Stimulated activated naive CD8-positive, alpha-beta T cell treated with anti-CD3 and anti-CD28 coated beads, Interleukin-15, amount 100 ng/mL, for 72 hours (primary cell): ENCODE measurements at regions not wholly inside any gene's neighbourhood (a gene's known extent, or its start where the extent isn't known, plus 50 kb on each side); places are given as distances from the start of the nearest gene placed in this dataset.

Source experiments
- ATAC-seq: fragments of 150-1000 bp; cut with Tn5 transposase; 2 replicates; pipeline ENCODE4 v1.10.0; 2021; ENCODE audit warnings: mild to moderate bottlenecking, moderate library complexity
- DNase-seq, 2 donors: peaks; one replicate each; pipeline ENCODE4 v3.0.0; 2021 to 2022
- H3K27ac Mint-ChIP-seq, 2 donors: one replicate each; pipeline ENCODE4 v1.8.0; 2022; ENCODE audit warnings: mild to moderate bottlenecking in 2 of 2, mixed read lengths in 2 of 2, moderate library complexity in 2 of 2
- H3K27me3 Mint-ChIP-seq: one replicate; pipeline ENCODE4 v1.8.0; 2022; ENCODE audit warnings: mixed read lengths
- H3K4me1 Mint-ChIP-seq: one replicate; pipeline ENCODE4 v1.8.0; 2022; ENCODE audit warnings: mild to moderate bottlenecking, mixed read lengths
- H3K4me3 Mint-ChIP-seq, 2 donors: one replicate each; pipeline ENCODE4 v1.8.0; 2022; ENCODE audit warnings: mild to moderate bottlenecking in 2 of 2, mixed read lengths in 2 of 2, moderate library complexity in 1 of 2
- H3K9me3 Mint-ChIP-seq, 2 donors: one replicate each; pipeline ENCODE4 v1.8.0; 2022; ENCODE audit warnings: mixed read lengths in 2 of 2

DNA sequence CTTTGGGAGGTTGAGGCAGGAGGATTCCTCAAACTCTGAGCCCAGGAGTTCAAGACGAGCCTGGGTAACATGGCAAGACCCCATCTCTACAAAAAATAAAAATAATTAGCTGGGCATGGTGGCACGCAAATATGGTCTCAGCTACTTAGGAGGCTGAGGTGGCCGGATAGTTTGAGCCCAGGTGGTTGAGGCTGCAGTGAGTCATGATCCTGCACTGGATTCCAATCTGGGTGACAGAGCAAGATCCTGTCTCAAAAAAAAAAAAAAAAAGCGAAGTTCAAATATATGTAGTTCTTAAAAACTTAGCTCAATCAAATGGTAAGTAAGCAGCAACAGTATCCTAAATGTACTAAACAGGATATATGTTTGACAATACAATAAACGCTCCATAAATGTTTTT lies 85.5 kb upstream of the SSTR1 start:
- Mint-ChIP-seq H3K4me1 (peaks cover 9% of the 10 kb centered on the region), H3K4me3 (no peak overlapping the region), H3K27ac (peak overlapping the region in 1 of 2 donors; percentile 48), H3K9me3 (peaks cover 4 to 6% of the 10 kb centered on the region in 2 donors), H3K27me3 (no peaks in the 10 kb centered on the region)
- DNase-seq (no peak), ATAC-seq (no peak)

DNA sequence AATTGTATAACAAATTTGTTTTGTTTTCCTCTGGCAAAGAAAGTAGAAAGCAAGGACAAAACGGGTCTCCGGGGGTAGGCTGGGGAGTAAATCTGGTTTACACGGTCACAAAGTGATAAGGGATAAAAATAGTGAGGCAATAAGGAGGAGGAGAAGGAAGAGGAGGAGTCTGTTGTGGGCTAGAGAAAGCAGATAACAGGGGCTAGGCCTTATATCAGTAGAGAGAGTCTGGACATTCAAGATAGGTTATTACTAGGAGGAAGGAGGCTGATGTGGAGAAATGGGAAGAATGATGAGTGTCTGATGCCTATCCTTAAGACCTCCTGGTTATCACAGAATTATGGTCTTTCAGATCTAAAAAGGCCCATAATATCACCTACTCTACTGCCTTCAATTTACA lies 83.2 kb upstream of the SSTR1 start:
- Mint-ChIP-seq H3K9me3 (no peaks in the 10 kb centered on the region), H3K4me1 (peaks cover 12% of the 10 kb centered on the region), H3K27ac (peak overlapping the region in 1 of 2 donors; percentile 54), H3K27me3 (no peaks in the 10 kb centered on the region), H3K4me3 (no peak overlapping the region)
- ATAC-seq (no peak), DNase-seq (no peak)

DNA sequence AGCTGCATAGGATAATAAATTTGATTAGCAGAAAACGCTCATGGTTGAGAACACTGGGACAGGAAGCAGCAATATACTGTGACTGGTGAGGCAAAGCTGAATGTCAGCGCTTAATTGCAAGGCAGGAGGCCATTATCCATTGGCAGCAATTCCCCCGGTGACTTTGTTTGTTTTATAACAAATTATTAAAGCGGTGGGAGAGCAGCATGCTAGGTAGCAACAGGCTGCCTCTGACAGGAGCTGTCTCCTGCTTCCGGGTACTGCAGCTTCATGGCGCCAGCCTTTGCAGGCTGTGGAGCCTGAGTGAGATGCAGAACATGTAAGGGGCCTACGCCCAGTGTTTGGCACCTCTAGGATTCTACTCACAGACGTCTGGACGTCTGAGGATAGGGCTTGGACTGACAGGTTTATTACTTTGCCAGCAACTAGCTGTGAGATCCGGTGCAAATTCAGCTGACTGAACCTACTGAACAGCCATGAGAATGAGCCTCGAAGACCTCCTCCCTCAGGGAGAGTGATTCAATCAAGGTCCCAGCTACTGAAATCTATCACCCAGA lies 82.1 kb upstream of the SSTR1 start:
- ATAC-seq: peak; percentile 28
- Mint-ChIP-seq H3K9me3 (no peaks in the 10 kb centered on the region), H3K4me1 (peaks cover 21% of the 10 kb centered on the region), H3K4me3 (no peak overlapping the region), H3K27me3 (no peaks in the 10 kb centered on the region), H3K27ac (no peak overlapping the region)
- DNase-seq: no peak

DNA sequence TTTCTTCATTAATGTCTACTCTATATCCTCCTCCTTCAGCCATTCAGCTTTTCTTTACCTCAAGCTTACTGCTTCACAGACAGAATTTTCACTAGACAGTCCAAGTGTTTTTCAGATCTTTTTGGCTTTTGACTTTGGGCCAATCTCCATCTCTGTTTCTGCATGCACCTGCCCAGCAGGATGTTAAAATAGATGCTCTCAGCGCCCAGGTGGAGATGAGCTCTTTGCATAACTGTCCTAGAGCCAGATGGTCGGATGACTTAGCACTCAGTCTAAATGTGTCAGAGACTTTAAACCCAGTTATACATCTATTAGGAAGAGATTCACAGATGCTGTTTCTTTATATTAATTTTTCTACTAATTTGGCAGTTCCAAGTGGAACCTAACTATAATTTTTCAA lies 80.3 kb upstream of the SSTR1 start:
- Mint-ChIP-seq H3K9me3 (no peaks in the 10 kb centered on the region), H3K4me1 (peaks cover 21% of the 10 kb centered on the region), H3K4me3 (no peak overlapping the region), H3K27me3 (no peaks in the 10 kb centered on the region), H3K27ac (no peak overlapping the region)
- ATAC-seq (no peak), DNase-seq (no peak)

DNA sequence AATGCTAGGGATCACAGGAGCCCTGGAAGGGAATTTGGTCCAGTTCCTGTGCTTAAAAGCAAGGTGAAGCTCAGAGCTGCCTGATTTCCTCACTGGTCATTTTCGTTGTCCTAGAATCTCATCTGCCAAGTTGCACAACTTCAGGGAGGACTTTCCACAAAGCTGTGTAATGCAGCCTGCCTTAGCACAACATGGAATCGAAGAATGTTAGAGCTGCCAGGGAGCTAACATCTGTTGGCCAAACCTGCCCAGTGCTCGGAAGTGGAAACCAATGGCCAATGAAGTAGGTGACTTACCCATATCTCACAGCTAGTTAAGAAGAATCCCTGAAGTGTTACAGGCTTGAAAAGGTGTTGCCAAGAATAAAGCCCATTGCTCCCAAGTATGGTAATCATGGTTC lies 79.9 kb upstream of the SSTR1 start:
- no peak for ATAC-seq
- H3K4me1 Mint-ChIP-seq: peaks cover 21% of the 10 kb centered on the region
- H3K27ac Mint-ChIP-seq: no peak overlapping the region
- DNase-seq: no peak
- no peak overlapping the region for H3K4me3 Mint-ChIP-seq
- H3K9me3 Mint-ChIP-seq: no peaks in the 10 kb centered on the region
- no peaks in the 10 kb centered on the region for H3K27me3 Mint-ChIP-seq

DNA sequence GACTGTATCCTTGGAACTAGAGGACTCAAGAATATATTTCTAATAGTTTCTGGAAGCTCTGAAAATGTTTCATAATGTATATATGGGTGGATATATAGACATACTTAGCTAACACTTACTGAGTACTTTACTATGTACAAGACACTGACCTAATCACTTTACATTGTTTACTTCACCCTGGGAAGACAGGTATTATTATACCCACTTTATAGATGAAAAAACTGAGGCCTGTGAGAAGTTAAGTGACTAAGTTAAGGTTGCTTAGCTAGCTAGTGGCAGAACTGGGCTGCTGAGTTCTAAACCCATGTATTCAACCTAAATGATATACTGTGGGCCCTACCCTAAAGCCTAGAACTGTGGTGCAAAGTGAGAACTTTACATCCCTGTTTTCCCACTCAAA lies 79.1 kb upstream of the SSTR1 start:
- DNase-seq: no peak
- ATAC-seq: no peak
- Mint-ChIP-seq H3K27ac (no peak overlapping the region), H3K4me1 (peaks cover 21% of the 10 kb centered on the region), H3K27me3 (no peaks in the 10 kb centered on the region), H3K9me3 (peaks cover 0 to 6% of the 10 kb centered on the region in 2 donors), H3K4me3 (no peak overlapping the region)

DNA sequence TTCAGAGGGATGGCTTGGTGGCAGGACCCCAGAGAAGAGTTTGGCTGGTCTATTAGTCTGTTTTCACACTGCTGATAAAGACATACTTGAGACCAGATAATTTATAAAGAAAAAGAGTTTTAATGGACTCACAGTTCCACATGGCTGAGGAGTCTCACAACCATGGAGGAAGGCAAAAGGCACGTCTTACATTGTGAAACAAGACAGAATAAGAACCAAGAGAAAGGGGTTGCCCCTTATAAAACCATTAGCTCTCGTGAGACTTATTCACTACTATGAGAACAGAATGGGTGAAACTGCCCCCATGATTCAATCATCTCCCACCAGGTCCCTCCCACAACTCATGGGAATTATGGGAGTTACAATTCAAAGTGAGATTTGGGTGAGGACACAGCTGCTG lies 78.5 kb upstream of the SSTR1 start:
- peak; percentile 66 for ATAC-seq
- Mint-ChIP-seq H3K4me3 (no peak overlapping the region), H3K9me3 (peaks cover 0 to 6% of the 10 kb centered on the region in 2 donors), H3K27me3 (no peaks in the 10 kb centered on the region), H3K4me1 (peaks cover 18% of the 10 kb centered on the region), H3K27ac (no peak overlapping the region)
- no peak for DNase-seq

DNA sequence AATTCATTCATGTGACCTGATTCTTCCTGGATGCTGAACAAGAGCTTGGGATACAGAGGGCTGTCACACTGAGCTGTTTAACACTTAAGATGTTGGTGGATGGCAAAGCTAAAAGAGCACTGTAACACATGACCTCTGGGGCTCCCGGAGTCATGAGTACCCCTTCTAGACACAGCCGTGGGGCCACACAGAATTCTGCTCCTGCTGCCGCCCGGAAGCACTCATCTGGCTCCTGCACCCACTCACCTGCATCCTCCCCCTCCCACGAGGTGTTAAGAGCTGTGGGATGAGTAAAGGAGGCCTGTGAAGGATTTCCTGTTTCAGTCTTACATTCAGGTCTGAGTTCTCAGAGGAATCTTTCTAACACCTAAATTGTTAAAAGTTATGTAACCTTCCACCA lies 78.0 kb upstream of the SSTR1 start:
- DNase-seq (peak in 1 of 2 donors; percentile 43), ATAC-seq (peak; percentile 87)
- Mint-ChIP-seq H3K4me3 (peak overlapping the region; percentile 18 to 42), H3K9me3 (peaks cover 0 to 6% of the 10 kb centered on the region in 2 donors), H3K27me3 (no peaks in the 10 kb centered on the region), H3K27ac (peak overlapping the region in 1 of 2 donors; percentile 89), H3K4me1 (peaks cover 12% of the 10 kb centered on the region)

DNA sequence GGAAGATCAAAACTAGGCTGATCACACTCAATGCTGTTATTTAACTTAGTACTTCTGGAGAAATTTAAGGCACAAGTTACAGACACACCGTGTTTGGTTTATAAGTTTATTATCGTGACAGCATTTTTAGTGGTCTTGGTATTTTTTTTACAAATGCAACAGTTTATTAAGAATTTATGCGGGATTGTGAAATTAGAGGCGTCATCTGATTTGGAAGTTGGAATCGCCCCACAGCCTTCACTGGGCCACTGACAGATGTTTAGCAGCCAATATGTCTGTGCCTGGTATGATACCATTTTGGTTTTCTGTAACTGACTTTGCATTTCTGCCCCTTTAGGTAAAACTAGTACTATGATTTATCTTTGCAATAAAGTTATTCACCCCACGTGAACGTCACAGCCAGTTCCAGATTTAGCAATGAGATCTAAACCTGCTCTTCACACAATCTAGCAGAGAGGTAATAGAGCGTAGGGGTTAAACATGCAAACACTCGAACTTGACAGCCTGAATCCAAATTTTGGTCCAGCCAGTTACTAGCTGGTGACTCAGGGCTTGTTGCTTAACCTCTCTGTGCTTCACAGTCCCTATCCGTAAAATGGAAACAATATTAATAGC lies 73.2 kb upstream of the SSTR1 start:
- H3K4me3 Mint-ChIP-seq: no peak overlapping the region
- peaks cover 0 to 6% of the 10 kb centered on the region in 2 donors for H3K9me3 Mint-ChIP-seq
- H3K4me1 Mint-ChIP-seq: peaks cover 9% of the 10 kb centered on the region
- DNase-seq (no peak), ATAC-seq (no peak)
- H3K27me3 Mint-ChIP-seq: no peaks in the 10 kb centered on the region
- H3K27ac Mint-ChIP-seq: no peak overlapping the region

DNA sequence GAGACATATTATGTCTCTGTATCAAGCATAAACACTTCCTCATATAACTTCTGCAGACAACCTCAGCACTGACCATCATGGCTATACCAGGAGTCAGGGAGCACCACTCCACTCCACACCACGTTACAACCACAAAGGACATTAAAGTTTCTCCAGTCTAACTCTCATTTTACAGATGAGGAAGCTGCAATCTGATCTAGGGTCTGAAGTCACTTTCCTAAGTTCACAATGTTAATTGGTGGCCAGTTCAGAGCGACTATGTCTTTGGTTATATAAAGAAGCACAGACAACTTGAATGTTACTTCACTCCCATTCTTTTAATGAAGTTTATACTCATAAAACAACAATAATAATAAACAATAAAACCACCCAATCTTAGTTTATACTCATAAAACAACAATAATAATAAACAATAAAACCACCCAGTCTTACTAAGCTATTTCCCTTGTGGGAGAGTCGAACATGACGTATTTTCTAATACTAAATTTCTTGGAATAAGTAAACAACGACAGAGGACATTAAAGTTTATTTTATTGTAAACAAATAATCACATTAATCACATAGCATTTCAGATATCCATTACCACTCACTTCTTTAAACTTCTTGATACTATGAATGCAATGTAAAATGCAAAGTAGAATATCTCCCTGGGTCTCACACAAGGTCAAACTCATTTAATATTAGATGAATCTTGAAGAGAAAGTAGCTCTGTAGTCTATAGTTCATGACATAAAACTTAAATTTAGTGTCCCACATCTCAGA lies 72.4 kb upstream of the SSTR1 start:
- DNase-seq: no peak
- peaks cover 0 to 6% of the 10 kb centered on the region in 2 donors for H3K9me3 Mint-ChIP-seq
- no peaks in the 10 kb centered on the region for H3K27me3 Mint-ChIP-seq
- H3K4me3 Mint-ChIP-seq: no peak overlapping the region
- H3K27ac Mint-ChIP-seq: no peak overlapping the region
- ATAC-seq: no peak
- H3K4me1 Mint-ChIP-seq: peaks cover 1% of the 10 kb centered on the region

DNA sequence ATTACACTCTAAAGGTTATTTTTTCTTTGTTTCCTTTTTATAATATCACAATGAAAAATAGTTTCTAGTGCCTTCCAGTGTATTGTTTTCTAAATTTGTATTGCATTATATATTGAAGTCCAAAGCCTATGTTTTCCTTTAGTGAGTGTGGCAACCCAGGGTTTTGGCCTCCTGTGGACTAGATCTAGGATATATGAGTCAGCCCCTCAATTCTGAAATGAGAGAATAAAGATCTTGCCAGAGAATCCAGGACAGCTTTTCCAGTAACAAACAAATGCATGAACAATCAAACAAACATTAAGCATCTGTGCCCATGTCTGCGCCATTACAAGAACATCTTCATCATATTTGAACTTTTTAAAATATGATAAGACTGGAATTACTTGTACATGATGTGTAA lies 70.7 kb upstream of the SSTR1 start:
- H3K4me1 Mint-ChIP-seq: no peaks in the 10 kb centered on the region
- H3K4me3 Mint-ChIP-seq: no peak overlapping the region
- H3K9me3 Mint-ChIP-seq: peaks cover 0 to 6% of the 10 kb centered on the region in 2 donors
- H3K27me3 Mint-ChIP-seq: no peaks in the 10 kb centered on the region
- DNase-seq (no peak), ATAC-seq (no peak)
- no peak overlapping the region for H3K27ac Mint-ChIP-seq

DNA sequence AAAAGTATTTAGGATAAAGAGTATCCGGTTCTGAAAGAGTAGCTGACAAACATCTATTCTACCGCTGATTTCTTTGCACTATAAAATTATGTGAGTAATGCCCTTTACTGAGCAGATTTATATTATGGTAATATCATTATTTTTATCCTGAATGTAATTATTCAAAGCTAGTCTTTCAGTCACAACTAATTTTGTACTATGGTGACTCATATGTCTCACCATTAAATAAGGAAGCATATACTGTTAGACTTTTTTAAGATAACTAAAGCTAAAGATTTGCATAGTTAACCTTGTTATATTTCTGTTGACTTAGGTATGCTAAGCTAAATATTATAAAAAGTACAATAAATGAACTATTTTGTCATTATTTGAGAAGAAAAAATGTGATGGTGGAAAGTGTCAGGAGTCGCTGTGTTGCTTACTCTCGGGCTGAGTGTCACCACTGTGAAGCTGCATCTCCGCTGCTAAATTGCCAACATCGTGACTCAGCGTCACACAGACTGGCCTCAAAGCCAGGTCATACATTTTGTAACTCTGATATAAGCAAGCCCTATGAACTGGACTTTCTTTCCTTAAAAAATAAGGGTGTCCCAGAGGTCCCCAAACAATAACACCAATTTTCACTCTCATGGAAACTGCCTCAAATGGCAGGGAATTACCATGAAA lies 69.1 kb upstream of the SSTR1 start:
- H3K9me3 Mint-ChIP-seq: peaks cover 0 to 1% of the 10 kb centered on the region in 2 donors
- no peaks in the 10 kb centered on the region for H3K27me3 Mint-ChIP-seq
- no peak overlapping the region for H3K27ac Mint-ChIP-seq
- no peak for ATAC-seq
- DNase-seq: no peak
- H3K4me1 Mint-ChIP-seq: no peaks in the 10 kb centered on the region
- no peak overlapping the region for H3K4me3 Mint-ChIP-seq

DNA sequence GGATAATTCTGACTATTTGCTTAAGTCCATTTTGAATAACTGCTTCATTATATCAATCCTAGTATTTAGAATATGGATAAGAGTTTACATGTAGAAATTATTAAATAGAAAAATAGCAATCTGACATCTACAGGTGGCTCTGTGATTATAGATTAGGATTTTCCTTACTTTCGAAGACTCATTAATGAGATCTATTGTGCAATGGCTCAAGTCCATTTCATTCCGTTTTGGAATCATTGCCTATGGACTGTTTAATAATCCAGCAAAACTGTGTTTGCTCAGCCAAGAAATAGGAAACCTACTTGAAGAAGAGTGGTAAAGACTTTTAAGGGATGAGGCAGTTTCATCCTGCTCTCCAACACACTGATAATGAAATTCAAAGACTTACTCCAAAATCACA lies 67.8 kb upstream of the SSTR1 start:
- peaks cover 5% of the 10 kb centered on the region for H3K4me1 Mint-ChIP-seq
- no peak for ATAC-seq
- no peaks in the 10 kb centered on the region for H3K27me3 Mint-ChIP-seq
- H3K27ac Mint-ChIP-seq: no peak overlapping the region
- no peaks in the 10 kb centered on the region for H3K9me3 Mint-ChIP-seq
- no peak overlapping the region for H3K4me3 Mint-ChIP-seq
- no peak for DNase-seq

DNA sequence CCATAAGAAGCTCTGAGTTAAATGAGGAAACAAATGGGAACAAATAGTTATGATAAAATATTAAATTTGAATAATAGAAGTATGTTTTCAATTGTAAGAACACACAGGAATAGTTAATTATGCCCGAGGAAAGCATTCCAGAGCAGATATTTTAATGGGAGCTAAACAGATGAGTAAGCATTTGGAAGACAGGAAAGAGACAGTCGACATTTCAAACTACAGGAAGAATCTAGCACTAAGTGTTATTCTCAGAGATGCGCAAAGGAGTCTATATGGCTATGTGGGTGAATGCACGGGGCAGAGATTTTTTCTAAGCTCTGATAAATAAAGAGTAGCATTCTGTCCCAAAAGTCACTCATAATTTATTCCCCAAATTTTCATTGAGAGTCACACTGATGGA lies 64.5 kb upstream of the SSTR1 start:
- Mint-ChIP-seq H3K27me3 (no peaks in the 10 kb centered on the region), H3K27ac (no peak overlapping the region), H3K4me3 (no peak overlapping the region), H3K4me1 (peaks cover 5% of the 10 kb centered on the region), H3K9me3 (no peaks in the 10 kb centered on the region)
- no peak for DNase-seq
- no peak for ATAC-seq

DNA sequence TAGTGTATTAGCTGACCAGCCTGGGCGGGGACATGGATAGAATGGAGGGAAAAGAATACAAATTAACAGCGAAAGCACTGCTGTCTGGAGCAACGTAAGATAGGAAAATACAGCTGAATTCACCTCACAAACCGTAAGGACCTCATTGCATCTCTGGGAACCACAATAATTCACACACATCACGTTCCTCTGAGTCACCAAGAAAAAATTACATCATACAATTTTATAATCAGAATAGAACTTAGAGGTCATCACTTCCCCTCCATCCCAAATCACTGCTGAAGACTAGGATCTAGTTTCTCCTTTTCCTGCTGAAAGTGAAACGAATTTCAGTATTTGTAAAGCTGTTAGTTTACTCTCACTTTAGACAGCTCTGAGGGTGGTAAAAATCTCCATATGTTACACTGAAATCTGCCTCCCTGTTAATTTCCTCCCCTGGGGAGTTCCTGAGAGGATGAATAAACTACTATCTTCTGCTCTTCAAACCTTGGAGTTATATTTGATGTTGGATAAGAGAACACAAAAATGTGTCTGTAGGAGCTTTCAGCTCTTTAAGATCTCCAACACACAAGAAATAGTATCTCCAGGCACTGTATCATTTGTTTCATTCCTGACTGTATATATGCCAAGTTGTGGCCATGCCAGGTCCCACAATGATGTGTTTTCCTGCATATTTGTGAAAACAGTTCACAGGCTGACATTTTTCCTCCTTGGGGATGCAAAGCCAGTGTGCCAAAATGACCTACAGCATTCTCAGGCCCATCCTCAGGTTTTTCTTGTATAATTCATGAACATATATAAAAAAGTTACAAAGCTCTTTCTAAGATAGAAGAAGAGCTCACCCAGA lies 63.8 kb upstream of the SSTR1 start:
- ATAC-seq (no peak), DNase-seq (no peak)
- H3K4me3 Mint-ChIP-seq: no peak overlapping the region
- no peaks in the 10 kb centered on the region for H3K9me3 Mint-ChIP-seq
- H3K27me3 Mint-ChIP-seq: no peaks in the 10 kb centered on the region
- H3K4me1 Mint-ChIP-seq: peaks cover 5% of the 10 kb centered on the region
- no peak overlapping the region for H3K27ac Mint-ChIP-seq
